ENCODE measurements at regions not wholly inside any gene's neighbourhood (a gene's known extent, or its start where the extent isn't known, plus 50 kb on each side); places are given as distances from the start of the nearest gene placed in this dataset.

DNA sequence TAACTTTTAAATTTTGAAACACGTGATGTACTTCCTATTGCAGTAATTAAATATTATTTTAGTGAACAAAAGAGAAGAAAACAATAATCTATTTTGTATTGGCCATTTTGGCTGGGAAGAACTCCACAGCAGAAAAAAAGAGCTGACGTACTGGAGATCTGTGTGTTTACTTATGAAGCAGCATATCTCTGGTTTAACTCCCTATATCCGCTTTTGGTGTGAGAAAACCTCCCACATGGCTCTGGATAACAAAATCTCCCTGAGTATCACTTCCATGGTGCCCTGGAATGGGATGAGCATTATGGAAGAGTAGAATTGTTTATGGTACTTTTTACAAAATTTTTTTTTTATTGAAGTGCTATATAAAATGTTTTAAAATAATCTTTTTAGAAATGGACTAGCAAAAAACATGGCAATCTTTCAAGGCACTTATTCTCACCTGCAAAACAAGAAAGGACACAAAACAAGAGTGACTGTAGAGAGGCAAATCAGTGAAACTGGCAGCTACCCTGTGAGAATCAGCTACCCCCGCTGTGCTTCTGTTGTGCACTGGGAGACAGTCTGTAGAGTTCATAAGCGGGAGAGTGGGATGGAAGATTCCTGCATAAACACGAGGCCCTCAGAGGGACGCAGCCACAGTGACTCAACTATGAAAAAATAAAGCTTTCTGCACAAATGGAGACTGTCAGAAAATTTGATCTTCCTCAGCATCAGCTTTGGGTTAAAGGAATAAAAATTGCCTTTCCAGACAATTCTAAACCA is 762.2 kb upstream of the HS6ST1 start:
- H4K20me1 ChIP-seq (ENCODE audit: insufficient read depth, low read length) = no peaks in the 10 kb centered on the region
- no peak for DNase-seq
- no peaks in the 10 kb centered on the region for H3K4me1 ChIP-seq (ENCODE audit: low read length)
- no peaks in the 10 kb centered on the region for H3K27me3 ChIP-seq (replicated peaks; ENCODE audit: insufficient read depth, low read length)
- no peak overlapping the region for H3K27ac ChIP-seq (ENCODE audit: low read length)
- no peaks in the 10 kb centered on the region for H3K9me2 ChIP-seq (replicated peaks; ENCODE audit: insufficient read depth, low read length)
- H3K79me2 ChIP-seq (ENCODE audit: low read length) = no peaks in the 10 kb centered on the region
- no peaks in the 10 kb centered on the region for H3K9me3 ChIP-seq (replicated peaks; ENCODE audit: insufficient read depth, low read length)
- H3F3A ChIP-seq (ENCODE audit: insufficient read depth, low read length) = no peaks in the 10 kb centered on the region
- H3K4me2 ChIP-seq (ENCODE audit: low read depth, low read length) = no peak overlapping the region
- H3K36me3 ChIP-seq (replicated peaks; ENCODE audit: insufficient read depth, low read length) = no peaks in the 10 kb centered on the region
- no peak overlapping the region for H3K9ac ChIP-seq (ENCODE audit: low read length)
- H2AFZ ChIP-seq (ENCODE audit: low read length) = no peak overlapping the region
- no peak overlapping the region for H3K4me3 ChIP-seq (ENCODE audit: low read length)
- TF ChIP-seq, protein P1, sequence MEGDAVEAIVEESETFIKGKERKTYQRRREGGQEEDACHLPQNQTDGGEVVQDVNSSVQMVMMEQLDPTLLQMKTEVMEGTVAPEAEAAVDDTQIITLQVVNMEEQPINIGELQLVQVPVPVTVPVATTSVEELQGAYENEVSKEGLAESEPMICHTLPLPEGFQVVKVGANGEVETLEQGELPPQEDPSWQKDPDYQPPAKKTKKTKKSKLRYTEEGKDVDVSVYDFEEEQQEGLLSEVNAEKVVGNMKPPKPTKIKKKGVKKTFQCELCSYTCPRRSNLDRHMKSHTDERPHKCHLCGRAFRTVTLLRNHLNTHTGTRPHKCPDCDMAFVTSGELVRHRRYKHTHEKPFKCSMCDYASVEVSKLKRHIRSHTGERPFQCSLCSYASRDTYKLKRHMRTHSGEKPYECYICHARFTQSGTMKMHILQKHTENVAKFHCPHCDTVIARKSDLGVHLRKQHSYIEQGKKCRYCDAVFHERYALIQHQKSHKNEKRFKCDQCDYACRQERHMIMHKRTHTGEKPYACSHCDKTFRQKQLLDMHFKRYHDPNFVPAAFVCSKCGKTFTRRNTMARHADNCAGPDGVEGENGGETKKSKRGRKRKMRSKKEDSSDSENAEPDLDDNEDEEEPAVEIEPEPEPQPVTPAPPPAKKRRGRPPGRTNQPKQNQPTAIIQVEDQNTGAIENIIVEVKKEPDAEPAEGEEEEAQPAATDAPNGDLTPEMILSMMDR (IDR thresholded peaks at IDR 0.05; ENCODE audit: low read length) = no peak
- TF ChIP-seq EZH2phosphoT487 (IDR thresholded peaks at IDR 0.05; ENCODE audit: low read length) (no peak), EZH2 (optimal IDR thresholded peaks at IDR 0.05; ENCODE audit: low read depth, low read length) (no peak)

DNA sequence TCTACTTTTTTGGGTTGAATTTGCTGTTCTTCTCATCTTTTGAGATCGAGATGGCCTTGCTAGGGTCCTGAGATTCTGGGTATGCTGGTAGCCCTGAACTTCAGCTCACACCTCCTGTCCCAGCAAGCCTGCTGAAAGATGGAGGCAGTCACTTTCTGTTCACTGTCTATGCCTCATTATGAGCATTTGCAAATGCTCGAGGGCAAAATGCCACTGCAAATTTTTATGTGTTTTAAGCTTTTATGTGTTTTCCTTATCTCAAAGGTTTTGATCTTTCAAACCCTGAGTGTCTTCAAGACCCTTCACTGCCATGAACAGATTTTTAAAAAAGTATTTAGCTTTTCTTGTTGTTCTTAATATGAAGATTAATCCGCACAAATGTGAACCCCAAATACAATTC is 766.7 kb upstream of the HS6ST1 start:
- TF ChIP-seq EZH2 (optimal IDR thresholded peaks at IDR 0.05; ENCODE audit: low read depth, low read length) (no peak), EZH2phosphoT487 (IDR thresholded peaks at IDR 0.05; ENCODE audit: low read length) (no peak)
- TF ChIP-seq, protein P1 (IDR thresholded peaks at IDR 0.05; ENCODE audit: low read length) = no peak
- Histone ChIP-seq H3K9ac (ENCODE audit: low read length) (no peak overlapping the region), H3K79me2 (ENCODE audit: low read length) (no peaks in the 10 kb centered on the region), H3K36me3 (replicated peaks; ENCODE audit: insufficient read depth, low read length) (no peaks in the 10 kb centered on the region), H4K20me1 (ENCODE audit: insufficient read depth, low read length) (no peaks in the 10 kb centered on the region), H3K9me3 (replicated peaks; ENCODE audit: insufficient read depth, low read length) (no peaks in the 10 kb centered on the region), H3K27ac (ENCODE audit: low read length) (no peak overlapping the region), H3K4me2 (ENCODE audit: low read depth, low read length) (no peak overlapping the region), H3K27me3 (replicated peaks; ENCODE audit: insufficient read depth, low read length) (no peaks in the 10 kb centered on the region), H3K4me1 (ENCODE audit: low read length) (no peaks in the 10 kb centered on the region), H3F3A (ENCODE audit: insufficient read depth, low read length) (no peaks in the 10 kb centered on the region), H3K9me2 (replicated peaks; ENCODE audit: insufficient read depth, low read length) (no peaks in the 10 kb centered on the region), H3K4me3 (ENCODE audit: low read length) (no peak overlapping the region), H2AFZ (ENCODE audit: low read length) (no peak overlapping the region)
- DNase-seq = no peak

DNA sequence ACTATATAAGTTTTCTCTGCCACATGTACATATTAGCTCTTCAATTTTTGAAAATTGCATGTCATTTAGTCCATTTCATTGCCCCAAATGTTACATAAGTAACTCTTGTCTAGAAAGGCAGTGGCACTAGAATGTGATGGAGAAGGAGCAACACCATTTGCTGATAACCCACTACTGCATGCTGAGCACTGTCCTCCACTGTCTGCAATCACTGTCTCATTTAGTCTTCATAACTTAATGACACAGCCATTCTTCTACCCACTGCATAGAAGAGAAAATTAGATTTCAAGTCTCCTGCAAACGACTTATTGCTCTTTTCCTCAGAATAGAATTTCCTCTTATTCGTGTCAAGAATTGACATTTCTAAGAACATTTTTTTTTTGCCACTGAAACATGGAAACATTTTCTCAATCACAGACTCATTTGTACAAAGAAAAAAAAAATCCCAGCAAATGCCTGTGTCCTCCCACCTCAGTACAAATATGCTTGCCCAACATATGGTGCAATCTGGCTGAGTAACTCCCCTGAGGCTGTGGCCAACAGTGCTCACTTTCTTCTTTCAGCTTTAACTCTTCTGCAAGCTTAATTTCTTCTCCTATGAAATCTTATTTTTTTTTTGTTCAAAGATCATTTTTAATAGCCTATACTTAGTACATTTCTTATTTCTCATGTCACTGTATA is 768.6 kb upstream of the HS6ST1 start:
- Histone ChIP-seq H3K4me1 (ENCODE audit: low read length) (no peaks in the 10 kb centered on the region), H3K9me2 (replicated peaks; ENCODE audit: insufficient read depth, low read length) (no peaks in the 10 kb centered on the region), H3K9me3 (replicated peaks; ENCODE audit: insufficient read depth, low read length) (no peaks in the 10 kb centered on the region), H3F3A (ENCODE audit: insufficient read depth, low read length) (no peaks in the 10 kb centered on the region), H3K4me2 (ENCODE audit: low read depth, low read length) (no peak overlapping the region), H3K27ac (ENCODE audit: low read length) (no peak overlapping the region), H2AFZ (ENCODE audit: low read length) (no peak overlapping the region), H3K36me3 (replicated peaks; ENCODE audit: insufficient read depth, low read length) (no peaks in the 10 kb centered on the region), H4K20me1 (ENCODE audit: insufficient read depth, low read length) (no peaks in the 10 kb centered on the region), H3K27me3 (replicated peaks; ENCODE audit: insufficient read depth, low read length) (no peaks in the 10 kb centered on the region), H3K4me3 (ENCODE audit: low read length) (no peak overlapping the region), H3K9ac (ENCODE audit: low read length) (no peak overlapping the region), H3K79me2 (ENCODE audit: low read length) (no peaks in the 10 kb centered on the region)
- TF ChIP-seq, protein P1 (IDR thresholded peaks at IDR 0.05; ENCODE audit: low read length) = no peak
- TF ChIP-seq EZH2phosphoT487 (IDR thresholded peaks at IDR 0.05; ENCODE audit: low read length) (no peak), EZH2 (optimal IDR thresholded peaks at IDR 0.05; ENCODE audit: low read depth, low read length) (no peak)
- DNase-seq = no peak
